ENCODE measurements at regions not wholly inside any gene's neighbourhood (a gene's known extent, or its start where the extent isn't known, plus 50 kb on each side); places are given as distances from the start of the nearest gene placed in this dataset.

GRCh38 chr3:102676424-102676823 lies 241.6 kb downstream of the ZPLD1 start:
- TF ChIP-seq CTCF (conservative IDR thresholded peaks at IDR 0.05; ENCODE audit: low read depth, low read length), result no peak
- H3K4me3 ChIP-seq (ENCODE audit: low read depth, low read length), result no peak overlapping the region
- DNase-seq (ENCODE audit: low read depth), result no peak

- no peak for DNase-seq (ENCODE audit: low read depth)
- H3K4me3 ChIP-seq (ENCODE audit: low read depth, low read length), result no peak overlapping the region
- no peak for TF ChIP-seq CTCF (conservative IDR thresholded peaks at IDR 0.05; ENCODE audit: low read depth, low read length)
Measured at GRCh38 chr3:102682741-102683140, 247.9 kb downstream of the ZPLD1 start.

- H3K4me3 ChIP-seq (ENCODE audit: low read depth, low read length), result no peak overlapping the region
- DNase-seq (ENCODE audit: low read depth), result no peak
- TF ChIP-seq CTCF (conservative IDR thresholded peaks at IDR 0.05; ENCODE audit: low read depth, low read length), result no peak
Measured at GRCh38 chr3:102686792-102687191, 252.0 kb downstream of the ZPLD1 start.

GRCh38 chr3:102687851-102688555 lies 253.2 kb downstream of the ZPLD1 start:
- no peak for TF ChIP-seq CTCF (conservative IDR thresholded peaks at IDR 0.05; ENCODE audit: low read depth, low read length)
- H3K4me3 ChIP-seq (ENCODE audit: low read depth, low read length), result no peak overlapping the region
- DNase-seq (ENCODE audit: low read depth), result no peak

- no peak for TF ChIP-seq CTCF (conservative IDR thresholded peaks at IDR 0.05; ENCODE audit: low read depth, low read length)
- DNase-seq (ENCODE audit: low read depth), result no peak
- H3K4me3 ChIP-seq (ENCODE audit: low read depth, low read length), result no peak overlapping the region
Measured at GRCh38 chr3:102688556-102688930, 253.7 kb downstream of the ZPLD1 start.

- H3K4me3 ChIP-seq (ENCODE audit: low read depth, low read length), result no peak overlapping the region
- DNase-seq (ENCODE audit: low read depth), result no peak
- no peak for TF ChIP-seq CTCF (conservative IDR thresholded peaks at IDR 0.05; ENCODE audit: low read depth, low read length)
Measured at GRCh38 chr3:102691507-102691906, 256.7 kb downstream of the ZPLD1 start.

GRCh38 chr3:102699104-102699818 lies 264.4 kb downstream of the ZPLD1 start:
- TF ChIP-seq CTCF (conservative IDR thresholded peaks at IDR 0.05; ENCODE audit: low read depth, low read length), result no peak
- no peak overlapping the region for H3K4me3 ChIP-seq (ENCODE audit: low read depth, low read length)
- no peak for DNase-seq (ENCODE audit: low read depth)
